HG03135 (cell line): ENCODE measurements at regions not wholly inside any gene's neighbourhood (a gene's known extent, or its start where the extent isn't known, plus 50 kb on each side); places are given as distances from the start of the nearest gene placed in this dataset.

Source experiments
- ATAC-seq: cut with Tn5 transposase; IDR thresholded peaks from one replicate; pipeline ENCODE4 v1.9.1; 2021; ENCODE audit warnings: mild to moderate bottlenecking, moderate library complexity; ENCODE audit not compliant: unreplicated experiment

GRCh38 chr18:77970814-77971213 is 721.2 kb downstream of the GALR1 start:
- ATAC-seq, result no peak

GRCh38 chr18:77973745-77974144 is 724.1 kb downstream of the GALR1 start:
- ATAC-seq, result no peak

- ATAC-seq, result no peak
Observed at GRCh38 chr18:77974329-77974728, 724.7 kb downstream of the GALR1 start.

- ATAC-seq, result no peak
Observed at GRCh38 chr18:77977331-77977730, 727.7 kb downstream of the GALR1 start.

GRCh38 chr18:77980275-77980674 is 730.6 kb downstream of the GALR1 start:
- ATAC-seq, result no peak

GRCh38 chr18:77981874-77982273 is 732.2 kb downstream of the GALR1 start:
- no peak for ATAC-seq

- no peak for ATAC-seq
Observed at GRCh38 chr18:77983270-77983669, 733.6 kb downstream of the GALR1 start.

- ATAC-seq, result no peak
Observed at GRCh38 chr18:77984178-77984577, 734.5 kb downstream of the GALR1 start.

GRCh38 chr18:77984833-77985232 is 735.2 kb downstream of the GALR1 start:
- no peak for ATAC-seq

- ATAC-seq, result no peak
Observed at GRCh38 chr18:77985526-77986281, 736.1 kb downstream of the GALR1 start.

- ATAC-seq, result no peak
Observed at GRCh38 chr18:77990131-77990530, 740.5 kb downstream of the GALR1 start.

GRCh38 chr18:77990901-77991300 is 741.3 kb downstream of the GALR1 start:
- no peak for ATAC-seq

- no peak for ATAC-seq
Observed at GRCh38 chr18:77992057-77992456, 742.4 kb downstream of the GALR1 start.

GRCh38 chr18:77993188-77993981 is 743.7 kb downstream of the GALR1 start:
- ATAC-seq, result no peak

- ATAC-seq, result no peak
Observed at GRCh38 chr18:77995593-77995992, 745.9 kb downstream of the GALR1 start.

GRCh38 chr18:77996737-77997136 is 747.1 kb downstream of the GALR1 start:
- no peak for ATAC-seq

- no peak for ATAC-seq
Observed at GRCh38 chr18:78001811-78002210, 752.2 kb downstream of the GALR1 start.

- ATAC-seq, result no peak
Observed at GRCh38 chr18:78006006-78006773, 756.5 kb downstream of the GALR1 start.

- ATAC-seq, result no peak
Observed at GRCh38 chr18:78006774-78007260, 757.2 kb downstream of the GALR1 start.

GRCh38 chr18:78010363-78010762 is 760.7 kb downstream of the GALR1 start:
- ATAC-seq, result no peak

- no peak for ATAC-seq
Observed at GRCh38 chr18:78017869-78018268, 768.2 kb downstream of the GALR1 start.
